Tibial nerve (tissue), 4 donors: ENCODE measurements at regions not wholly inside any gene's neighbourhood (a gene's known extent, or its start where the extent isn't known, plus 50 kb on each side); places are given as distances from the start of the nearest gene placed in this dataset.

Source experiments
- CTCF ChIP-seq, 5 experiments: fragments of 200-600 bp in 3 of 5; fragments of 450-650 bp in 2 of 5; sonication (generic) in 3 of 5; IDR thresholded peaks; one replicate each; pipeline ENCODE4 v1.5.1; 2016 to 2019; ENCODE audit warnings: antibody characterized with exemption in 5 of 5, mild to moderate bottlenecking in 3 of 5, moderate library complexity in 2 of 5
- EP300 ChIP-seq, 2 donors: sonication (generic); formaldehyde crosslinking; IDR thresholded peaks; one replicate each; pipeline ENCODE4 v1.6.1; 2017; ENCODE audit warnings: antibody characterized with exemption in 2 of 2, mild to moderate bottlenecking in 1 of 2

- TF ChIP-seq CTCF (IDR thresholded peaks at IDR 0.05) (no peak), EP300 (IDR thresholded peaks at IDR 0.05) (no peak)
Observed at GRCh38 chr2:30356071-30356470, 91.0 kb upstream of the LCLAT1 start.
